PC-3 (cell line): ENCODE measurements at regions not wholly inside any gene's neighbourhood (a gene's known extent, or its start where the extent isn't known, plus 50 kb on each side); places are given as distances from the start of the nearest gene placed in this dataset.

Experiments used
- CTCF ChIP-seq: fragments of 300-600 bp; sonication (generic); conservative IDR thresholded peaks from 2 replicates; pipeline ENCODE4 v1.5.1; 2017; ENCODE audit warnings: antibody characterized with exemption, low read depth, mild to moderate bottlenecking, low read length
- EZH2phosphoT487 ChIP-seq: fragments of 300-600 bp; sonication (generic); IDR thresholded peaks from 2 replicates; pipeline ENCODE4 v1.6.1; 2018; ENCODE audit warnings: mild to moderate bottlenecking, antibody characterized with exemption, low read length, borderline replicate concordance

GRCh38 chr19:56966697-56967299, 126.3 kb upstream of the PEG3 start:
- no peak for TF ChIP-seq CTCF
- TF ChIP-seq EZH2phosphoT487 = no peak
